ENCODE measurements at regions not wholly inside any gene's neighbourhood (a gene's known extent, or its start where the extent isn't known, plus 50 kb on each side); places are given as distances from the start of the nearest gene placed in this dataset.

GRCh38 chr13:91165758-91166157 lies 181.7 kb upstream of the MIR17HG start:
- no peaks in the 10 kb centered on the region for H3K79me2 ChIP-seq (ENCODE audit: insufficient read depth, low read length)
- H3K27ac ChIP-seq (ENCODE audit: low read depth, low read length) = no peak overlapping the region
- no peak overlapping the region for H2AFZ ChIP-seq (ENCODE audit: low read depth, low read length, severe bottlenecking)
- H4K20me1 ChIP-seq (ENCODE audit: low read depth, low read length) = no peaks in the 10 kb centered on the region
- TF ChIP-seq EZH2phosphoT487 (conservative IDR thresholded peaks at IDR 0.05; ENCODE audit: low read length) (no peak), CTCF (IDR thresholded peaks at IDR 0.05; ENCODE audit: insufficient read depth, low read length, poor library complexity, severe bottlenecking) (no peak)
- no peak overlapping the region for H3K9ac ChIP-seq (ENCODE audit: low read length)
- no peaks in the 10 kb centered on the region for H3K9me2 ChIP-seq (replicated peaks; ENCODE audit: insufficient read depth, low read length)
- H3K36me3 ChIP-seq (ENCODE audit: low read length) = no peaks in the 10 kb centered on the region
- no peak overlapping the region for H3K4me3 ChIP-seq (ENCODE audit: insufficient read depth, low read length, poor library complexity, severe bottlenecking)
- H3K4me2 ChIP-seq (ENCODE audit: low read depth, low read length, poor library complexity, severe bottlenecking) = no peak overlapping the region
- no peaks in the 10 kb centered on the region for H3K9me3 ChIP-seq (ENCODE audit: insufficient read depth, low read length)
- H3K27me3 ChIP-seq (ENCODE audit: low read length) = no peaks in the 10 kb centered on the region
- H3F3A ChIP-seq (ENCODE audit: insufficient read depth) = no peaks in the 10 kb centered on the region

- Histone ChIP-seq H3K79me2 (ENCODE audit: insufficient read depth, low read length) (no peaks in the 10 kb centered on the region), H3K9me2 (replicated peaks; ENCODE audit: insufficient read depth, low read length) (no peaks in the 10 kb centered on the region), H3K36me3 (ENCODE audit: low read length) (no peaks in the 10 kb centered on the region), H3F3A (ENCODE audit: insufficient read depth) (no peaks in the 10 kb centered on the region), H3K4me2 (ENCODE audit: low read depth, low read length, poor library complexity, severe bottlenecking) (no peak overlapping the region), H3K27ac (ENCODE audit: low read depth, low read length) (no peak overlapping the region), H4K20me1 (ENCODE audit: low read depth, low read length) (no peaks in the 10 kb centered on the region), H3K9me3 (ENCODE audit: insufficient read depth, low read length) (no peaks in the 10 kb centered on the region), H2AFZ (ENCODE audit: low read depth, low read length, severe bottlenecking) (no peak overlapping the region), H3K9ac (ENCODE audit: low read length) (no peak overlapping the region), H3K4me3 (ENCODE audit: insufficient read depth, low read length, poor library complexity, severe bottlenecking) (no peak overlapping the region), H3K27me3 (ENCODE audit: low read length) (no peaks in the 10 kb centered on the region)
- TF ChIP-seq CTCF (IDR thresholded peaks at IDR 0.05; ENCODE audit: insufficient read depth, low read length, poor library complexity, severe bottlenecking) = no peak
- TF ChIP-seq EZH2phosphoT487 (conservative IDR thresholded peaks at IDR 0.05; ENCODE audit: low read length) = no peak
Observed at GRCh38 chr13:91166714-91167511, 180.6 kb upstream of the MIR17HG start.

- Histone ChIP-seq H3K27me3 (ENCODE audit: low read length) (no peaks in the 10 kb centered on the region), H3K9me2 (replicated peaks; ENCODE audit: insufficient read depth, low read length) (no peaks in the 10 kb centered on the region), H3F3A (ENCODE audit: insufficient read depth) (no peaks in the 10 kb centered on the region), H3K79me2 (ENCODE audit: insufficient read depth, low read length) (no peaks in the 10 kb centered on the region), H3K36me3 (ENCODE audit: low read length) (no peaks in the 10 kb centered on the region), H3K27ac (ENCODE audit: low read depth, low read length) (no peak overlapping the region), H4K20me1 (ENCODE audit: low read depth, low read length) (no peaks in the 10 kb centered on the region), H3K9me3 (ENCODE audit: insufficient read depth, low read length) (no peaks in the 10 kb centered on the region), H3K4me3 (ENCODE audit: insufficient read depth, low read length, poor library complexity, severe bottlenecking) (no peak overlapping the region), H3K4me2 (ENCODE audit: low read depth, low read length, poor library complexity, severe bottlenecking) (no peak overlapping the region), H2AFZ (ENCODE audit: low read depth, low read length, severe bottlenecking) (no peak overlapping the region), H3K9ac (ENCODE audit: low read length) (no peak overlapping the region)
- TF ChIP-seq EZH2phosphoT487 (conservative IDR thresholded peaks at IDR 0.05; ENCODE audit: low read length) (no peak), CTCF (IDR thresholded peaks at IDR 0.05; ENCODE audit: insufficient read depth, low read length, poor library complexity, severe bottlenecking) (no peak)
Observed at GRCh38 chr13:91167706-91168385, 179.6 kb upstream of the MIR17HG start.
